ENCODE measurements at regions not wholly inside any gene's neighbourhood (a gene's known extent, or its start where the extent isn't known, plus 50 kb on each side); places are given as distances from the start of the nearest gene placed in this dataset.

- ATAC-seq (no peak), DNase-seq (no peak)
- no peaks in the 10 kb centered on the region for H3K4me1 ChIP-seq
- 88 to 90% (median 89%) methylated on average over 8 of the region's 8 CpGs for WGBS, 3 donors
- TF ChIP-seq, protein P1, sequence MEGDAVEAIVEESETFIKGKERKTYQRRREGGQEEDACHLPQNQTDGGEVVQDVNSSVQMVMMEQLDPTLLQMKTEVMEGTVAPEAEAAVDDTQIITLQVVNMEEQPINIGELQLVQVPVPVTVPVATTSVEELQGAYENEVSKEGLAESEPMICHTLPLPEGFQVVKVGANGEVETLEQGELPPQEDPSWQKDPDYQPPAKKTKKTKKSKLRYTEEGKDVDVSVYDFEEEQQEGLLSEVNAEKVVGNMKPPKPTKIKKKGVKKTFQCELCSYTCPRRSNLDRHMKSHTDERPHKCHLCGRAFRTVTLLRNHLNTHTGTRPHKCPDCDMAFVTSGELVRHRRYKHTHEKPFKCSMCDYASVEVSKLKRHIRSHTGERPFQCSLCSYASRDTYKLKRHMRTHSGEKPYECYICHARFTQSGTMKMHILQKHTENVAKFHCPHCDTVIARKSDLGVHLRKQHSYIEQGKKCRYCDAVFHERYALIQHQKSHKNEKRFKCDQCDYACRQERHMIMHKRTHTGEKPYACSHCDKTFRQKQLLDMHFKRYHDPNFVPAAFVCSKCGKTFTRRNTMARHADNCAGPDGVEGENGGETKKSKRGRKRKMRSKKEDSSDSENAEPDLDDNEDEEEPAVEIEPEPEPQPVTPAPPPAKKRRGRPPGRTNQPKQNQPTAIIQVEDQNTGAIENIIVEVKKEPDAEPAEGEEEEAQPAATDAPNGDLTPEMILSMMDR (IDR thresholded peaks at IDR 0.05) = no peak
- no peak overlapping the region for H3K27ac ChIP-seq
- no peaks in the 10 kb centered on the region for H3K9me3 ChIP-seq
- H3K36me3 ChIP-seq (ENCODE audit: insufficient read depth in 1 of 2, low read depth in 1 of 2) = no peaks in the 10 kb centered on the region
- intact Hi-C loops (cut with DNase I) = loop anchor here in 1 of 2 donors (10.0 kb wide), 1 partner anchor 138 kb away; no protein-coding TSS in a partner anchor
- no peaks in the 10 kb centered on the region for H3K27me3 ChIP-seq (ENCODE audit: insufficient read depth in 3 of 3, low read length in 2 of 3)
- H3K4me3 ChIP-seq = no peak overlapping the region
These were observed 110.0 kb upstream of the SLC22A23 start for GRCh38 chr6:3566812-3567211.

DNA sequence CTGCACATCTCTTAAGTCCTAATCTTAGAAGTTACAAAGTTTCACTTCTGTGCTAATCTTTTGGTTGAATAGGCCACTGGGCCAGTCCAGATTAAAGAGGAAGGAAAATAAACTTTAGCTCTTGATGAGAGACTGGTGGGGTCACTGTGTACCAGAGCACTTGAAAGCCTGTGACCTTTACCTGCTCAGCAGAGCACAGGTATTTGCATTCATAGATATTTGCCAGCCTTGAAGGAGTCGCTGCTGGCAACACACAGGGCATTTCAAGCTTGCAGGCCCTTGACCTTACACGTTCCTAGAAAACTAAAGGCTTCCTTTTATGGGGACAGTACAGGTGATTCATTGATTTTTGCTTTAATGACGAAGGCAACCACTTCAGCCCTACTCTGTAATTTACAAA, 108.4 kb upstream of the SLC22A23 start:
- H3K27ac ChIP-seq = no peak overlapping the region
- no peaks in the 10 kb centered on the region for H3K9me3 ChIP-seq
- no peaks in the 10 kb centered on the region for H3K4me1 ChIP-seq
- WGBS, 3 donors = 85 to 95% (median 95%) methylated on average over 3 of the region's 3 CpGs
- TF ChIP-seq, protein P1 (IDR thresholded peaks at IDR 0.05) = no peak
- H3K36me3 ChIP-seq (ENCODE audit: insufficient read depth in 1 of 2, low read depth in 1 of 2) = no peaks in the 10 kb centered on the region
- H3K4me3 ChIP-seq = no peak overlapping the region
- DNase-seq (no peak), ATAC-seq (no peak)
- no peaks in the 10 kb centered on the region for H3K27me3 ChIP-seq (ENCODE audit: insufficient read depth in 3 of 3, low read length in 2 of 3)
- intact Hi-C loops (cut with DNase I) = loop anchor here in 1 of 2 donors (10.0 kb wide), 1 partner anchor 140 kb away; no protein-coding TSS in a partner anchor

GRCh38 chr6:3561725-3562124, 104.9 kb upstream of the SLC22A23 start:
- 56 to 68% (median 67%) methylated on average over 1 of the region's 1 CpG for WGBS, 3 donors
- H3K27me3 ChIP-seq (ENCODE audit: insufficient read depth in 3 of 3, low read length in 2 of 3) = no peaks in the 10 kb centered on the region
- no peaks in the 10 kb centered on the region for H3K9me3 ChIP-seq
- DNase-seq (no peak), ATAC-seq (no peak)
- H3K4me3 ChIP-seq = no peak overlapping the region
- intact Hi-C loops (cut with DNase I) = loop anchor here in 1 of 2 donors (10.0 kb wide), 1 partner anchor 143 kb away; no protein-coding TSS in a partner anchor
- H3K4me1 ChIP-seq = no peaks in the 10 kb centered on the region
- no peak overlapping the region for H3K27ac ChIP-seq
- TF ChIP-seq, protein P1 (IDR thresholded peaks at IDR 0.05) = no peak
- no peaks in the 10 kb centered on the region for H3K36me3 ChIP-seq (ENCODE audit: insufficient read depth in 1 of 2, low read depth in 1 of 2)

GRCh38 chr6:3560211-3560610, 103.4 kb upstream of the SLC22A23 start:
- Histone ChIP-seq H3K4me1 (no peaks in the 10 kb centered on the region), H3K4me3 (no peak overlapping the region), H3K27ac (no peak overlapping the region), H3K9me3 (no peaks in the 10 kb centered on the region), H3K36me3 (ENCODE audit: insufficient read depth in 1 of 2, low read depth in 1 of 2) (no peaks in the 10 kb centered on the region), H3K27me3 (ENCODE audit: insufficient read depth in 3 of 3, low read length in 2 of 3) (no peaks in the 10 kb centered on the region)
- TF ChIP-seq, protein P1 (IDR thresholded peaks at IDR 0.05) = no peak
- 96 to 98% (median 97%) methylated on average over 1 of the region's 1 CpG for WGBS, 3 donors
- ATAC-seq (no peak), DNase-seq (no peak)
- intact Hi-C loops (cut with DNase I) = loop anchor here in 1 of 2 donors (10.0 kb wide), 1 partner anchor 145 kb away; no protein-coding TSS in a partner anchor

DNA sequence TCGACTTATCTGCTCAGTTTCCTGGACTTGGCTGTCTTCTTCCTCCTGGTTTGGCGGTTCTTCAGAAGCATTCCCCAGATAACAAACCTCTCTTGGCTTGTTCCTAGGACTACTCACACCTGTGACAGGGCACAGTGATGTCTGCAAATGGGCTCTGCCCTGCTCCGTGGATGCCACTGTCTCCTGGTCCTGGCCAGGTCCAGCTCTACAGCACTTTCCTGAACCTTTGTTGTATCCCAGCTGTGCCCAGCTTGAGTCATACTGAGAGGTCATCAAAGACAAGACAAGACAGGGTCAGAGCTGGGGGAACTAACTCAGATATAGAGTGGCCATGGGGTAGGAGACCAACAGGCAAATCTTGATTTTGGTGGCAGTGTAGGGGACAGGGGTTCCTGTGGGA, 102.7 kb upstream of the SLC22A23 start:
- Histone ChIP-seq H3K36me3 (ENCODE audit: insufficient read depth in 1 of 2, low read depth in 1 of 2) (no peaks in the 10 kb centered on the region), H3K9me3 (no peaks in the 10 kb centered on the region), H3K27me3 (ENCODE audit: insufficient read depth in 3 of 3, low read length in 2 of 3) (no peaks in the 10 kb centered on the region), H3K4me3 (no peak overlapping the region), H3K4me1 (no peaks in the 10 kb centered on the region), H3K27ac (no peak overlapping the region)
- TF ChIP-seq, protein P1 (IDR thresholded peaks at IDR 0.05) = no peak
- DNase-seq (no peak), ATAC-seq (no peak)
- 76 to 88% (median 86%) methylated on average over 3 of the region's 3 CpGs for WGBS, 3 donors
- intact Hi-C loops (cut with DNase I) = no loop called here
